ENCODE measurements at regions not wholly inside any gene's neighbourhood (a gene's known extent, or its start where the extent isn't known, plus 50 kb on each side); places are given as distances from the start of the nearest gene placed in this dataset.

DNA sequence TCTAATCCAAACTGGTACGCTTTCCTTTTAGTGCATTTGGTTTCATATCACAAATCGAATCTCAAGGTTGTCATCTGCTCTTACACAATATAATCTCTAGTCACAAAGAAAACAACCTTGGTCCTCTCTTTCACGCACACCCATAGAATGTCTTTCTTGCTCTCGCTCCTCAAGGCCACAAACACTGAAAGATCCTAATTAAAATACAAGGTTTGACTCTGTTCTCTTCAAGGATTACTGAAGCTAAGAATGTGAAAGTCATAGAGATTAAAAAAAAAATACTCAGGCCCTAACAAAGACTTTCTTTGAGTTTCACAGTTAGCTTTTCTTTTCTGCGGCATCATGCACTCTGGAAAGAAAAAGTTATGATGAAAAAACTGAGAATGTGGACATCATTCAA, 891.5 kb downstream of the EFNB2 start:
- TF ChIP-seq, protein P1, sequence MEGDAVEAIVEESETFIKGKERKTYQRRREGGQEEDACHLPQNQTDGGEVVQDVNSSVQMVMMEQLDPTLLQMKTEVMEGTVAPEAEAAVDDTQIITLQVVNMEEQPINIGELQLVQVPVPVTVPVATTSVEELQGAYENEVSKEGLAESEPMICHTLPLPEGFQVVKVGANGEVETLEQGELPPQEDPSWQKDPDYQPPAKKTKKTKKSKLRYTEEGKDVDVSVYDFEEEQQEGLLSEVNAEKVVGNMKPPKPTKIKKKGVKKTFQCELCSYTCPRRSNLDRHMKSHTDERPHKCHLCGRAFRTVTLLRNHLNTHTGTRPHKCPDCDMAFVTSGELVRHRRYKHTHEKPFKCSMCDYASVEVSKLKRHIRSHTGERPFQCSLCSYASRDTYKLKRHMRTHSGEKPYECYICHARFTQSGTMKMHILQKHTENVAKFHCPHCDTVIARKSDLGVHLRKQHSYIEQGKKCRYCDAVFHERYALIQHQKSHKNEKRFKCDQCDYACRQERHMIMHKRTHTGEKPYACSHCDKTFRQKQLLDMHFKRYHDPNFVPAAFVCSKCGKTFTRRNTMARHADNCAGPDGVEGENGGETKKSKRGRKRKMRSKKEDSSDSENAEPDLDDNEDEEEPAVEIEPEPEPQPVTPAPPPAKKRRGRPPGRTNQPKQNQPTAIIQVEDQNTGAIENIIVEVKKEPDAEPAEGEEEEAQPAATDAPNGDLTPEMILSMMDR (IDR thresholded peaks at IDR 0.05), result no peak
- TF ChIP-seq POLR2A (IDR thresholded peaks at IDR 0.05), result no peak
